Thyroid gland (tissue), 4 donors: ENCODE measurements at regions not wholly inside any gene's neighbourhood (a gene's known extent, or its start where the extent isn't known, plus 50 kb on each side); places are given as distances from the start of the nearest gene placed in this dataset.

ENCODE experiments used
- CTCF ChIP-seq, 6 experiments: fragments of 200-600 bp in 3 of 6; fragments of 450-650 bp in 3 of 6; sonication (generic) in 3 of 6; IDR thresholded peaks; one replicate each; pipeline ENCODE4 v1.5.1; 2016 to 2019; ENCODE audit warnings: antibody characterized with exemption in 6 of 6, mild to moderate bottlenecking in 2 of 6, inconsistent platforms in 1 of 6, moderate library complexity in 1 of 6
- POLR2A ChIP-seq, 2 donors: fragments of 450-650 bp; IDR thresholded peaks; one replicate each; pipeline ENCODE4 v1.6.1; 2017; ENCODE audit warnings: antibody characterized with exemption in 2 of 2, mild to moderate bottlenecking in 2 of 2, moderate library complexity in 1 of 2

- TF ChIP-seq POLR2A (IDR thresholded peaks at IDR 0.05) (no peak), CTCF (IDR thresholded peaks at IDR 0.05) (no peak)
These were observed 143.0 kb upstream of the NRP1 start for GRCh38 chr10:33477291-33478088.
